H1 (cell line): ENCODE measurements at regions not wholly inside any gene's neighbourhood (a gene's known extent, or its start where the extent isn't known, plus 50 kb on each side); places are given as distances from the start of the nearest gene placed in this dataset.

ENCODE experiments used
- CTCF ChIA-PET: fragments of 300-600 bp; sonication (Branson Sonifier 250); formaldehyde crosslinking; loops from one replicate; lab custom pipeline; 2021; ENCODE audit not compliant: partially characterized antibody; lab: Charles Lee
- POLR2A ChIA-PET: fragments of 300-600 bp; sonication (Branson Sonifier 250); formaldehyde crosslinking; loops from one replicate; lab custom pipeline; 2021; ENCODE audit warnings: inconsistent platforms; ENCODE audit not compliant: partially characterized antibody; lab: Charles Lee
- DNase-seq, 2 experiments: peaks; one replicate each; pipeline versions ENCODE4 v3.0.0 to v3.0.0-alpha.2; 2010 to 2022; ENCODE audit warnings: low spot score in 2 of 2, low read depth in 1 of 2, mixed read lengths in 1 of 2
- FAIRE-seq: peaks from 2 replicates; lab custom pipeline; 2011; peaks lifted over from hg19 to GRCh38; lab: Jason Lieb, UNC
- H2AFZ ChIP-seq: 2 replicates; pipeline ENCODE4 v1.8.1; 2012; ENCODE audit warnings: low read length, inconsistent platforms
- H2AK5ac ChIP-seq: 2 replicates; pipeline ENCODE4 v1.6.1; 2013; ENCODE audit warnings: low read depth, low read length
- H2BK120ac ChIP-seq: replicated peaks from 2 replicates; pipeline ENCODE3; 2013; ENCODE audit warnings: low read depth, low read length, inconsistent platforms
- H2BK12ac ChIP-seq: 2 replicates; pipeline ENCODE4 v1.6.1; 2013; ENCODE audit warnings: low read depth, low read length
- H2BK15ac ChIP-seq: 2 replicates; pipeline ENCODE4 v1.6.1; 2013; ENCODE audit warnings: low read length
- H2BK20ac ChIP-seq: 2 replicates; pipeline ENCODE4 v1.6.1; 2013; ENCODE audit warnings: low read length
- H2BK5ac ChIP-seq: 2 replicates; pipeline ENCODE4 v1.6.1; 2013; ENCODE audit warnings: low read depth, low read length
- H3K14ac ChIP-seq: 2 replicates; pipeline ENCODE4 v1.6.1; 2013; ENCODE audit warnings: inconsistent platforms; ENCODE audit not compliant: insufficient read length
- H3K18ac ChIP-seq: 2 replicates; pipeline ENCODE4 v1.6.1; 2013; ENCODE audit warnings: low read length; ENCODE audit errors: extremely low read depth
- H3K23ac ChIP-seq: 2 replicates; pipeline ENCODE4 v1.6.1; 2013; ENCODE audit warnings: inconsistent platforms; ENCODE audit not compliant: insufficient read length
- H3K23me2 ChIP-seq: 2 replicates; pipeline ENCODE4 v1.6.1; 2013; ENCODE audit warnings: low read depth, low read length
- H3K27ac ChIP-seq: 2 replicates; pipeline ENCODE4 v1.6.1; 2011; ENCODE audit warnings: low read depth, low read length, inconsistent platforms
- H3K27me3 ChIP-seq, 4 experiments: replicated peaks in 1 of 4; 1 replicate in 1 of 4; 2 replicates in 3 of 4; pipeline versions ENCODE4 v1.6.1 to v1.8.1; 2011 to 2013; ENCODE audit warnings: low read length in 3 of 4, mild to moderate bottlenecking in 3 of 4, inconsistent platforms in 2 of 4, mixed read lengths in 2 of 4, moderate library complexity in 1 of 4; ENCODE audit not compliant: control insufficient read depth in 3 of 4, insufficient read depth in 3 of 4; ENCODE audit errors: extremely low read depth in 1 of 4
- H3K36me3 ChIP-seq, 4 experiments: 2 replicates each; pipeline versions ENCODE4 v1.6.1 to v1.8.1; 2011 to 2013; ENCODE audit warnings: mild to moderate bottlenecking in 4 of 4, low read length in 3 of 4, moderate library complexity in 2 of 4, control low read depth in 1 of 4, inconsistent platforms in 1 of 4; ENCODE audit not compliant: insufficient read depth in 4 of 4, control insufficient read depth in 2 of 4
- H3K4ac ChIP-seq: replicated peaks from 2 replicates; pipeline ENCODE3; 2013; ENCODE audit warnings: low read length, low read depth, mixed read lengths, inconsistent platforms; ENCODE audit not compliant: insufficient read length
- H3K4me1 ChIP-seq, 4 experiments: replicated peaks in 1 of 4; 1 replicate in 1 of 4; 2 replicates in 3 of 4; pipeline versions ENCODE4 v1.6.1 to v1.8.1; 2011 to 2013; ENCODE audit warnings: low read length in 3 of 4, inconsistent platforms in 2 of 4, mixed read lengths in 1 of 4; ENCODE audit not compliant: insufficient read depth in 4 of 4, control insufficient read depth in 3 of 4
- H3K4me2 ChIP-seq, 2 experiments: 2 replicates each; pipeline versions ENCODE4 v1.6.1 to v1.8.1; 2011 to 2013; ENCODE audit warnings: low read depth in 2 of 2, low read length in 2 of 2, control low read depth in 1 of 2, inconsistent platforms in 1 of 2, mild to moderate bottlenecking in 1 of 2; ENCODE audit not compliant: insufficient read depth in 1 of 2
- H3K4me3 ChIP-seq, 4 experiments: fragments of 200-600, 300-600 bp in 1 of 4; sonication (generic), shearing (Covaris generic), sonication (Bioruptor Twin) in 1 of 4; 2 replicates each; pipeline versions ENCODE4 v1.5.1 to v1.8.1; 2011 to 2016; ENCODE audit warnings: low read length in 4 of 4, low read depth in 3 of 4, control low read depth in 2 of 4, inconsistent platforms in 2 of 4, mild to moderate bottlenecking in 2 of 4, mixed read lengths in 1 of 4, moderate library complexity in 1 of 4; ENCODE audit not compliant: insufficient read depth in 2 of 4; ENCODE audit errors: extremely low read depth in 1 of 4
- H3K56ac ChIP-seq: replicated peaks from 2 replicates; pipeline ENCODE3; 2013; ENCODE audit warnings: low read depth, mild to moderate bottlenecking, mixed read lengths, low read length, inconsistent platforms; ENCODE audit not compliant: insufficient read length
- H3K79me1 ChIP-seq: 2 replicates; pipeline ENCODE4 v1.6.1; 2013; ENCODE audit warnings: low read depth, low read length, control low read depth
- H3K79me2 ChIP-seq, 2 experiments: 2 replicates each; pipeline versions ENCODE4 v1.6.1 to v1.8.1; 2012 to 2013; ENCODE audit warnings: low read length in 2 of 2, mild to moderate bottlenecking in 2 of 2, inconsistent platforms in 1 of 2; ENCODE audit not compliant: insufficient read depth in 2 of 2, control insufficient read depth in 1 of 2
- H3K9ac ChIP-seq, 4 experiments: replicated peaks in 1 of 4; 1 replicate in 1 of 4; 2 replicates in 3 of 4; pipeline versions ENCODE4 v1.6.1 to v1.8.1; 2011 to 2013; ENCODE audit warnings: low read depth in 3 of 4, low read length in 3 of 4, control low read depth in 2 of 4, mild to moderate bottlenecking in 2 of 4, moderate library complexity in 2 of 4, inconsistent platforms in 1 of 4; ENCODE audit errors: extremely low read depth in 1 of 4
- H3K9me3 ChIP-seq, 2 experiments: 2 replicates each; pipeline versions ENCODE4 v1.6.1 to v1.8.1; 2012 to 2013; ENCODE audit warnings: mild to moderate bottlenecking in 2 of 2, moderate library complexity in 2 of 2, control low read depth in 1 of 2, inconsistent platforms in 1 of 2, low read depth in 1 of 2, low read length in 1 of 2, mixed read lengths in 1 of 2; ENCODE audit not compliant: insufficient read depth in 2 of 2
- H4K20me1 ChIP-seq, 2 experiments: replicated peaks in 1 of 2; 2 replicates each; pipeline versions ENCODE3 to v1.8.1; 2011 to 2013; ENCODE audit warnings: inconsistent platforms in 2 of 2, low read length in 2 of 2, mild to moderate bottlenecking in 1 of 2; ENCODE audit not compliant: insufficient read depth in 2 of 2, control insufficient read depth in 1 of 2
- H4K5ac ChIP-seq: 2 replicates; pipeline ENCODE4 v1.6.1; 2013; ENCODE audit warnings: low read length, low read depth, mixed read lengths, inconsistent platforms; ENCODE audit not compliant: insufficient read length
- H4K8ac ChIP-seq: 2 replicates; pipeline ENCODE4 v1.8.0; 2013; ENCODE audit warnings: mild to moderate bottlenecking, moderate library complexity, low read length, inconsistent platforms; ENCODE audit not compliant: insufficient read depth; ENCODE audit errors: extremely low read depth
- H4K91ac ChIP-seq: replicated peaks from 2 replicates; pipeline ENCODE3; 2013; ENCODE audit warnings: low read length, mixed read lengths, inconsistent platforms; ENCODE audit not compliant: insufficient read length
- SUZ12 ChIP-seq: fragments of 200-600 bp; sonication (generic); IDR thresholded peaks from 2 replicates; pipeline ENCODE4 v1.6.1; 2012; ENCODE audit warnings: mild to moderate bottlenecking, inconsistent platforms, low read length, moderate library complexity, mixed read lengths
- WGBS, 2 experiments: shearing (Covaris generic) in 1 of 2; methylation state at CpG; one replicate each; pipeline versions ENCODE4 v1.1.6 to v1.1.7; 2013 to 2015; ENCODE audit warnings: low lambda C conversion rate in 2 of 2, mixed read lengths in 2 of 2, inconsistent platforms in 1 of 2, low coverage in 1 of 2, missing lambda C conversion rate in 1 of 2; ENCODE audit not compliant: insufficient replicate concordance in 2 of 2, insufficient coverage in 1 of 2, insufficient read length in 1 of 2; ENCODE audit errors: extremely low coverage in 1 of 2, missing lambda C conversion rate in 1 of 2; 5-methylcytosine and 5-hydroxymethylcytosine counted together

- DNase-seq (no peak), FAIRE-seq (no peak)
- H3K4me3 ChIP-seq: no peak overlapping the region
- H3K4me1 ChIP-seq: no peaks in the 10 kb centered on the region
- no peak overlapping the region for H3K9ac ChIP-seq
- ChIA-PET CTCF (interaction anchor here (1.0 kb wide), 1 partner anchor 67 kb away, joined by 4 read pairs; no protein-coding TSS in a partner anchor), POLR2A (no interaction called here)
- H3K36me3 ChIP-seq: no peaks in the 10 kb centered on the region
- H4K91ac ChIP-seq: no peak overlapping the region
- H3K18ac ChIP-seq: no peak overlapping the region
- no peak overlapping the region for H2BK12ac ChIP-seq
- H2AK5ac ChIP-seq: no peak overlapping the region
- H2BK5ac ChIP-seq: no peak overlapping the region
- no peaks in the 10 kb centered on the region for H3K27me3 ChIP-seq
- H3K9me3 ChIP-seq: no peaks in the 10 kb centered on the region
- H2BK20ac ChIP-seq: no peak overlapping the region
- H3K23me2 ChIP-seq: no peaks in the 10 kb centered on the region
- WGBS, 2 experiments: 95% methylated on average over 2 of the region's 2 CpGs; no CpG with 5 or more reads in 1 of the 2 experiments
- TF ChIP-seq SUZ12: no peak
- H3K14ac ChIP-seq: no peak overlapping the region
- no peak overlapping the region for H3K4me2 ChIP-seq
- no peaks in the 10 kb centered on the region for H4K20me1 ChIP-seq
- H2BK120ac ChIP-seq: no peak overlapping the region
- no peak overlapping the region for H3K27ac ChIP-seq
- no peak overlapping the region for H3K56ac ChIP-seq
- H4K8ac ChIP-seq: no peak overlapping the region
- no peak overlapping the region for H3K4ac ChIP-seq
- H3K79me1 ChIP-seq: no peaks in the 10 kb centered on the region
- H2AFZ ChIP-seq: no peak overlapping the region
- no peak overlapping the region for H3K23ac ChIP-seq
- H2BK15ac ChIP-seq: no peak overlapping the region
- H4K5ac ChIP-seq: no peak overlapping the region
- H3K79me2 ChIP-seq: no peaks in the 10 kb centered on the region
Measured at GRCh38 chr3:159185443-159186050, 383.7 kb downstream of the MFSD1 start.
